COR-L47 (cell line): ENCODE measurements at regions not wholly inside any gene's neighbourhood (a gene's known extent, or its start where the extent isn't known, plus 50 kb on each side); places are given as distances from the start of the nearest gene placed in this dataset.

Source experiments
- DNase-seq: peaks from one replicate; lab custom pipeline; 2025; lab: John Stamatoyannopoulos, UW

DNA sequence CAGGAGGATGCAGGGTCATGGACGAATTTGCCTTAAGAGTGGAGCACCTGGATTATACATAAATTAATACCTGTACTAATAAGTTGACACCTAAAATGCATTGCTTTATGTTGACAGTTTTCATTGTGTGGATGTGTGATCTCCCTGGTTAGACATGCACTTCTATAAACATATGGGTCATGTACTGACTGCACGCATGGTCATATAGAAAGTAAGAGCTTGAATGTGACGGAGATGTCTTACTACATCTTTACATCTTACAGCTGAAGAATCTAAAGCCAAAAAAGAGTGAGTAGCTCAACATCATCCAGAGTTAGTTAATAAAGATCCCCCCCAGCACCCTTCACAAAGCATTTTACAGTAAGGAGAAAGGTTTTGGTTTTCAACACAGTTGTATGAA is 408.4 kb upstream of the JARID2 start:
- no peak for DNase-seq

DNA sequence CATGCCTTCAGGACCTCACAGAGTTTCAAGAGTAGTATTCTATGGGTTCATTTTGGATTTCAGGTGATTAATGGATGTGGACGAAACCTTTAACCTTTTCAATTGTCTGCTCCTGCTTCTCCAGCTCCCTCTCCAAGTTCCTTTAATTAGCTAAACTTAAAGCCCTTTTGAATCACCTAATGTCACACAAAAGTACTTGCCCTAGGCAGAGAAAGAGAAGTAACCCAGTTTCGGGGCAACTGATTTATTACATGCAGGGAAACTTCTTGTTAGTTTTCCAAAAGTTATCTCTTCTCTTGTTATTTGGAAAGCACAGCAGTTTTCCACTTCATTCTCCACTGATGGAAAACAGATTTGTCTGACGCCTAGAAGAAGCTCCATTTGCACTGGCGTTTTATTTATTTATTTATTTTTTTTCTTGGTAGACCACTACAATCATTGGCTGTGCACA is 407.7 kb upstream of the JARID2 start:
- DNase-seq = no peak

DNA sequence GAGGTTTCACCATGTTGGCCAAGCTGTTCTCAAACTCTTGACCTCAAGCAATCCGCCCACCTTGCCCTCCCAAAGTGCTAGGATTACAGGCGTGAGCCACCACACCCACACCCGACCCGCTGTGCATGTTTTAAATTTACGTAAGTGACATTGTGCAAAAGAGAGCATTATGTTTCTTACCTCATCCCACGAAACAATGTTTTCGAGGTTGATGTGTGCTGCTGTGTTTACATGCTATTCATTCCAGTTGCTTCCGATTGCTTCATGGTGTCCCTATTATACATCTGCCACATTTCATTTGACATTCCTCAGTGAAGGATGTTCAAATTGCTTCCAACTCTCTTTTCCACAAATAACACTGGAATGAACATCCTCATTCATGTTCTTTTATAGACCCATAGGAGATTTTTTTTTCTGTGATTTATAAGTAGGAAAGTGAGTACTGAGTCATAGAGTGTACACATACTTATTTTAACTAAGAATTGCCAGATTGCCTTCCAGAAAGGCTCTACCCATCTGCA is 403.9 kb upstream of the JARID2 start:
- DNase-seq = no peak

DNA sequence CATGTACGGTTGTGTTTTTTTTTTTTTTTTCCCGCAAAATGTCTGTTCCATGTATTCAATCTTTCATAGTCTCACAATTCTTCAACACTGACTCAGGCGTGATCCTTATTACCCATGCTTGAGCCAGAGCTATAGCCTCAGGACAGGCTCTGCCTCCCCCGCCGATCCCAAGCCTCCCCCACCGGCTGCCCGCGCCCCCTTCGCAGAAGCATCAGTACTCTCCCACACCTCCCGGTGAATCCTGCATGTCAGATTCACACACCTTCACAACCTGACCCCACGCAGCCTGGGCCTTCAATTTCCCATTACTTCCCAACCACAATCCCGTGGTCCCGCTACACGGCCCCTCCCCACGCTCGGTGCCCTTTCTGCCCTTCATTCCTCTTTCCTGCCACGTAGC is 401.5 kb upstream of the JARID2 start:
- DNase-seq = no peak

DNA sequence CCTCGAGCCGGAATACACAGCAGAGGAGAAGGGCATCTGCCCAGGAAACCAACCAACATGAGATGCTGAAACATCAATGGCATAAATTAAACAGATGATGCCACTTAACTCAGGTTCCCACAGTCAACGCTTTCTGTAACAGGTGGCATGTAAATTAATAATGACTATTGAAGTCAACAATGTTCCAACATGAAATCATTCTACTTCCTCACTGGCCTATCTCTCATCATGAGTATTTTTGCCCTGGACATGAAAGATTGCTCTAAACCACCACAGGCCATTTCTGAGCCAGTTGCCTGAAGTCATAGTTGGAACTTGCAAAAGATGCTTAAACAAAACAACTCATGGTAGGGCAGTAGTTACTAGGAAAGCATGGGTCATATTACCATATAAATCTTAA is 397.9 kb upstream of the JARID2 start:
- no peak for DNase-seq

DNA sequence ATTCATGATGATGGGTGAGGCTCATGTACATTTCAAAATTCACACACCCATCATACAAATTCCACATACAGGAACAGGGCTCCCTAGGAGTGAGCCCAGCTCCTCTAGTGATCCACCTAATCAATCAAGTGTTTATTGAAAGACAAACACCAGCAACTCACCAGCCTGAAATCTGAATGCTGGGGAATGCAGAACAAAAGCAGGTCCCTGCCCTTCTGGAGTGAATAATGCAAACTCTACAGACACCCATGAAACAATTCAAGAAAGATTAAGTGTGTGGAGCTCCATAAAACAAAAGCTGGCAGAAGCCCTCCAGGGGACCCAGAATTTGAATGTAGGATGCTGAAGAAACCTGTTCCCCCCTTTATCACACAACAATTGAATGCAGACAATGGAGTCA is 396.7 kb upstream of the JARID2 start:
- DNase-seq = no peak

DNA sequence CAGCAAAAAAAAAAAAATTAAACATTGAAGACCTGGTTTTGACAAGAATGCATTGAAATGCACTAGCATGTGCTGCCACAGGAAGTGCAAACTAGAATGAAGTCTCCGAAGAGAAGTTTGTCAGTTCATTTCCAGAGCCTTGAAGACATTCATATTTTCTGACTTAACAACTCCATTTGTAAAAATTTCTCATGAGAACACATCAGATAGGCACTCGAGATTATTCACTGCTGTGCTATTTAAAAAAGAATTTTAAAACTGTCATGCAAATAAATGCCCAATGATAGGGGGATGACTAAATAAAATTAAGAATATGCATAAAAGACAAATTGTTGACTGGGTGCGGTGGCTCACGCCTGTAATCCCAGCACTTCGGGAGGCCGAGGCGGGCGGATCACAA is 394.6 kb upstream of the JARID2 start:
- no peak for DNase-seq

DNA sequence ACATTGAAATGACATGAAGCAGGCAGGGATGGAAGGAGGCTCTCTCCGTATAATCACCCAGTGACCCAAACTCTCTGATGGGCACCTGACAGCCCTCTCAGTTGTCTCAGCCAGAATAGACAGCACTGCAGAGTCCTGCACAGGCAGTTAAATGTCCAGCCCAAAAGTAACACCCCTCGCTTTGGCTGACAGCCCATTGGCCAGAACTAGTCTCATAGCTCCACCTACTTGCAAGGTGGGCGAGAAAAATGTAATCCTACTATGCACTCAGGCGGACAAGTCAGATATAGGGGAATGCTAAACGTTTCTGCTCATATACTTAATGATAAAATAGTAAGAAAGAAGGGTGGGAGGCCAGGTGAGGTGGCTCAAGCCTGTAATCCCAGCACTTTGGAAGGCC is 393.5 kb upstream of the JARID2 start:
- DNase-seq = no peak

DNA sequence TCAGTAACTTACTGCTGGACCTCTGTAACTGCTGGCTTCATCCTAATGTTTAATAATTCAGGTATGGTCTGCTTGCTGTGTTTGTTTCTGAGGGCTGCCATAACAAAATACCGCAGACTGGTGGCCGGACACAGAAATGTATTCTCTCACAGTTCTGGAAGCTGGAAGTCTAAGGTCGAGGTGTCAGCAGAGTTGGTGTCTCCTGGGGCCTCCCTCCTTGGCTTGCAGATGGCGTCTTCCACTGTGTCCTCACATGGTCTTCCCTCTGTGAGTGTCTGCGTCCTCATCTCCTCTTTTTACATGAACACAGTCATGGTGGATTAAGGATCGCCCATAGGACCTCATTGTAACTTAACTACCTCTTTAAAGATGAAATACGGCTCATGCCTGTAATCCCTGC is 389.7 kb upstream of the JARID2 start:
- DNase-seq = no peak

DNA sequence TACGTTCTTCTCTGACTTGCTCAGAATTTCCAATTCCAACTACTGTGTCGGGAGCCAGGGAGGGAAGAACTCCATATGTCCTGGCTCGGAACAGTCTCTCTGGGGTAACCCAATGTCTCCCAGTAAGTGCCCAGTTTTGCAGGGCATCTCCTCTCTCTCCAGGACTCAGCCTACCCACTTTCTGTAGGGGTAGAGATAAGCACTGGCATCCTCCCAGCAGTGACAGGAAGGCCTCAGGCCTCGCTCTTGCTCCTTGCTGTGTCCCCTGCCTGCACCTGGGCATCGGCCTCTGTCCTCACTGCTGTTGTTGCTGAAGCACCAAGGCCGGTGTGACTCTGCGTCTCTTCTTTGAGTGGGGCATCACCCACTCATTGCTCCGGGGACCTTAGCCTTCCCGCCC is 388.9 kb upstream of the JARID2 start:
- no peak for DNase-seq

DNA sequence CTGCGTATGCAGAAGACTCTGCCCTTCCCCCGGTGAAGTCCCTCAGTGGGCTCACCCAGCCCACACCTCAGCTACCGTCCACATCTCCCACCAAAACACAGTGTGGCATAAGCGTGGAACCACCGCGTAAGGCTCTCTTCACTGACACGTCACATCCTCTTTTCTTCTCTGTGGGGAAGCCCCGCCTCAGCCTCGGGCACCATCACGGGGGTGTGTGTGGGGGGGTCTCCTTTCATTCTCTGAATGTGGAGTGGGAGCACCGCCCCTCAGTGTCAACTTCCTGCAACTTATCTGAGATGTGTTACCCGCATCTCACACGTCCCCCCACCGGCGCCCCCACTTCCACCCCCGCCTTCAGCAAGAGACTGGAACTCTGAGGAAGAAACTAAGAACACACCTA is 388.4 kb upstream of the JARID2 start:
- no peak for DNase-seq

DNA sequence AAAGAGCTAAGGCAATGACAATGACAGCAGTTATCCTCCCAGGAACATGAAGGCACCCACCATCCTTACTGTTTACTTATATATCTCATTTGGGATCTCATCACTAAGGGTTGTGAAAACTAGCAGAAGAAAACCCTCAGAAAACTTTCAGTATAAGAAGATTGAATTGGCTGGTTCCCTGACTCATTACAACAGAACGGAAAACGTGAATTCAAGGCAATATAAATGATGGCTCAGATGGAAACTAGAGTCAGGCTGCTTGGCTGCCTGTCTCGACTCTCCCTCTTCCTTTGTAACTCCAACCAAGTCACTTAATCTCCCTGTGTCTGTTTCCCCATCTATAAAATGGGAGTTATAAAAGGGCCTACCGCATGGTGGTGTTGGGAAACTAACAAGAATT is 387.1 kb upstream of the JARID2 start:
- DNase-seq = no peak

DNA sequence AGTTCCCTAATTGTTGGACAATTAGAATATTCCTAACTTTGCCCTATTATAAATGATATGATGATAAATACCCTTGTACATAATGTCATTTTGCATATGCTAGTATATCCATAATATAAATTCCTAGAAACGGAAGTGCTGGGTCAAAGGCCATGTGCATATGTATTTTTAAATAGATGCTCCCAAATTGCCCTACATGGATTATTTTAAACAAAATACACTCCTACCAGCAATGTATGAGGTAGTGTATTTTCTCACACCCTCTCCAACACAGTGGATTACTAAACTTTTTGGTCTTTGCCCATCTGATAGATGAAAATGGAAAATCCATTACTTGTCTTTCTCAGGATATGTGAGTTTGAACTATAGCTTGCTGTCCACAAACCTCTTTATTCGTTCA is 385.1 kb upstream of the JARID2 start:
- no peak for DNase-seq

DNA sequence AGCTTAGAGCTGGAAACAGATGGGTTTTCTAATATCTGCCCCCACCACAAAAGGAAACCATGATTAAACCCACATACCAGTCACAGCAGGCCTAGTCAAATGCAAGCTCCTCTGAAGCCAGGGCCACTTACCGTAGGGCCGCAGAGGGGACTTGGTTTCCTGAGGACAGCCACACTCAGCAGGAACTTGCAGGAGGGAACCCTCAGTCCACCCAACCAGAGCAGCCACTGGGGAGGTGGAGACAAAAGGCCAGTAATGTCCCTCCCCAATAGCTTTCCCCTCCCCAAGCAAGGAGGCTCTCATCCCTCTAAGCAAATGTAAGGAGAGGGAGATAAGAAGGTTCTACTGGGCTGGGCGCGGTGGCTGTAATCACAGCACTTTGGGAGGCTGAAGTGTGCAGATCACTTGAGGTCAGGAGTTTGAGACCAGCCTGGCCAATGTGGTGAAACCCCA is 384.4 kb upstream of the JARID2 start:
- DNase-seq = no peak

DNA sequence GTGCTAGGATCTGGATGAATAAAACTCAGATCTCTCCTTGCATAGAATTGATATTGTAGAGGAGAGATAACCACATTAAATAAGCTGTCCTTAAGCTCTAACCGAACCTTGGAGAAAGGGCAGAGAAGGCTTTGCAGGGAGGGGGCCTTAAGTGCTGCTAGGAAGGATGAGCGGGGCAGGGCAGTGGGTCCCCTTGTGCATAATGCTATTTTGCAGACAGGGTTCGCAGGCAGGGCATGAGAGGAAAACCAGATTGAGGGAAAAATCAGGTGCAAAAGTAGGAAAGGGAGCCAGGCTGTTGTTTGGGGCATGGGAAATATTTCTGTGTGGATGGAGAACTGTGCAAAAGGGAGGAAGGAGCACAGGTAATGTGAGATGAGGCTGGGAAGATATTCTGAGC is 383.0 kb upstream of the JARID2 start:
- no peak for DNase-seq

DNA sequence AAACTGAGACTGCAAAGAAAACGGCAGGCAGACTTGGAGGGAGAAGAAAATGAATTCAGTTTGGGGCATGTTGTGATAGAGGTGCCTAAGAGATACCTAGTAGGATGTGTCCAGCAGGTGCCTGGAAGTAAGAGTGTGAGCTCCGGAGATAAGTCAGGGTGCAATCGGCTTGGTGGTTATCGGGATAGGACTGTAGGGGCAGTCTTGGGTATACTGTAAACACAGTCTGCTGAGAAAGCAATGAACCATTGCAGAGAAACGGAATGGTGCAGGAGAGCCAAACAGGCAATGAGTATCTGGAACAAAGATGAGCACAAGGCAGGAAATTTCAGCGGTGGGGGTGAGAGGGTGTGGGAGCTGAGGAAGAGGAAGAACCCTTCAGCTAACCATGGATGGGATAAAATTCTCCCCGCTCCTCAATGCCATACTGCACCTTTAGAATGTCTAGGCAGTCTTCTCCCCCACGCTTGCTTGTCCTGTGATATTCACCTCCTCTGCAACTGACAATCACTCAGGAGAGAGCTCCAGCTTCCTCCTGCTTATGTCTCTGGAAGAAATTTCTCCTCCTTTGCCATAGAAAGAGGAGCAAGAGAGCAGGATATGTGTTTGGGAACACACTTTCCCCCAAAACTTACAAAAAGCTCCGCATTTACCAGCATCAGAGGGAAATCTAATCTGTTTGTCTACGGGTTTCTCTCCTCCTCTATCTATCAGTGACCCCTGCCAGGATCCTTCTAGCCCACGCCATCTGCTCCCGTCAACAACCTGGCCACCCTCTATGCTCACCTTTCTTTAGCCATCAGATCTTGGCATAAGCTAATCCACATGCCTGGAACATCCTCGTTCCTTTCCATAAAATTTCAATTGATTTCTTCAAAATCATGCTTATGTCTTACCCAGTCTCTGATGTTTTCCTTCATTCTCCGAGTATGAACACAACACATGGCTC is 381.7 kb upstream of the JARID2 start:
- DNase-seq = no peak

DNA sequence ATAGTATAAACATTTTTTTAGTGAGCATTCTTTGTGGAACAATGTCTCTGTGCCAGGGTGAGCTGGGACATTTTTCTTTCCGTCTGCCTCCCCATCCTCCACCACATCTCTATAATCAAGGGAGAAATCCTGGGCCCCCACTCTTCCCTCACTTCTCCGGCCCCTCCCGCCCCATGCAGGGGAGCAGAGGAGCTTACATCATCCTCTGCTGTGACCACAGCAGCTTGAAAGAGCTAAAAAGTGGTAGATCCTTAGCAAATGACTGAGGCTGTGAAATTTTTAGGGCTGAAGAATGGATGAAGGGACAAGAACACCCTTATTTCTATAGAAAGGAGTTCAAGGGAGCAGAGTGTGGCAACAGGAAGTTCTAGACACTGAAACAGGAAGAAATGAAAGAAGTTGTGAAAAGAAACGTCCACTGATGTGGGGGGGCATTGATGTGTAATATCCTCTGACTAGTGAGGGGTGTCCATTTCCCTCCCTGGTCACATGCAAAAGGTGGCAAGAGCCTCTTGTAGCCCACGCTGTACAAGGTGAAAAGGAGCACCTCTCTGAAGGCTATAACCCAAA is 380.3 kb upstream of the JARID2 start:
- DNase-seq = no peak

DNA sequence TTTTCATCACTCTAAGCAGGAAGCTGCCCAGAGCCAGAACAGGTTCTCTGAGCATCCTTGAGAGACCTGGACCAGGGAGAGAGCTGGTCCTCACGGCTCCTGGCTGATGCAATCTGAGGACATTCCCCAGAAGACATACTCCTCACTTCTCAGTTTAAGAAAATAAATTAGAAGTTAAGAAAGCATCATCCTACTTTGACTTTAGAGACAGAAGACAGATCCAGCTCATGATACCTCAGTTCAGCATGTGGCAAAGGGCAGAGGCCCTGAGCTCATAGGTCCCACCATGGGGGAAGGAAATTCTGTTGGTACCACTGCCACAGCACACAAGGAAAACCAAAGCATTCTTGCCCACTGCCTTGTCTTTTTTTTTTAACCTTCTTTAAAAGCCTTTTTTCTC is 378.1 kb upstream of the JARID2 start:
- no peak for DNase-seq

DNA sequence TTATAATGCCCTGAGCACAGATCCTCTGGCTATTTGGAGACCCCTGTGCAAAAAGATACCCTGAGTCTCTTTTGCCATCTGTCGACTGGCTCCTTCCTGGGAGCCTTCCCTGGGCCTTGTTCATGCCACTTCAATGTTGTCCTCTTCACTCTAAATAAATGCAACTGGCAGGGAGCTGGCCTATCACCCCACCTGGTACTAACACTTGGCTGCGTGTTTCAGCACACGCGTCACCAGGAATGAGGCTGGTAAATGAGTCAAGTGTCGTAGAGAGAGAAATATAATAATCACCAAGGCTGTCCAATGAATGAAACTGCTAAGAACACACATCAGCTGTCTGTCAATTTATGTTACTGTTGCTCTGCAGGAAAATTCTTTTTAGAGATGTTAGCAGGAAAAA is 374.6 kb upstream of the JARID2 start:
- DNase-seq = no peak

DNA sequence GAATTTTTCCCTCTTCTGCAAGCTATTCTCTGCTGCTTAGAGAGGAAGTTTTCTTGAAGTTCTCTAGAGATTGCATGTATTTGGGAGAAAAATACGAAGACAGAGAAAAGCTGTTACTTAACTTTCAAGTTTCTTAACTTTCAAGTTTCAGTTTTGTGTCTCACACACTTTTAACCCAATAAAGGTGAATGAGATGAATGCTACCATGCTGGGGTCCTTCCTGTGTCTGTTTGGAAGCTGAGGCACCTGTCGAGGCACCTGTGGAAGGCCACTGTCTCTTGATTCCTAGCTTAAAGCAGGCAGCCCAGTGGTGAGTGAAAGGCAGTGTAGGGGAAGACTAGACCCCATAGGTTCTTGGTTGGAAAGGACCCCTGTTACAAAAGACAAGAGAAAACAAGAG is 372.8 kb upstream of the JARID2 start:
- no peak for DNase-seq

DNA sequence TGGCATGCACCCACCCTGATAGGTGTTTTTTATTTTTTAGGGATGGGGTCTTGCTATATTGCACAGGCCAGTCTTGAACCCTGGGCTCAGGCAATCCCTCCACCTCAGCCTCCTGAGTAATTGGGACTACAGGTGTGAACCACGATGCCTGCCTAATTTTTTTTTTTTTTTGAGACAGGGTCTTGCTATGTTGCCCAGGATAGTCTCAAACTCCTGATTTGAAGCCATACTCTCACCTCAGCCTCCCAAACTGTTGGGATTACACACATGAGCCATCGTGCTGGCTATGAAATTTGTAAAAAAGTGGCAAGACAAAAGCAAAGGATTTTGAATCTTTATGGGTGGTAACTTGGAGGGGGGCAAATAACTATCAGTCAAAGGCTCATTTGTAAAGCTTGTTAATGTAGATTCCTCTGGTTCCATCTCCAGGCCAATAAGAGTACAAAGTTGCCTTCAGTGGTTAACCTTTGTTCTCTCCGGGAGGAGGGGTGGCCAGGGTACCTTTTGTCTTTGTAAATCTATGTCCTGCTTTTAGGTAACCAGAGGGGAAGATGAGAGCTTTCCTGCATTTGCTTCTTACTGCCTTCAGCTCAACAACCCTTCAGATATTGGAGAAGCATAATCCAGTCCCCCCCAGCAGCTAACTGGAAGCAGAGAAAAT is 372.0 kb upstream of the JARID2 start:
- DNase-seq = no peak

DNA sequence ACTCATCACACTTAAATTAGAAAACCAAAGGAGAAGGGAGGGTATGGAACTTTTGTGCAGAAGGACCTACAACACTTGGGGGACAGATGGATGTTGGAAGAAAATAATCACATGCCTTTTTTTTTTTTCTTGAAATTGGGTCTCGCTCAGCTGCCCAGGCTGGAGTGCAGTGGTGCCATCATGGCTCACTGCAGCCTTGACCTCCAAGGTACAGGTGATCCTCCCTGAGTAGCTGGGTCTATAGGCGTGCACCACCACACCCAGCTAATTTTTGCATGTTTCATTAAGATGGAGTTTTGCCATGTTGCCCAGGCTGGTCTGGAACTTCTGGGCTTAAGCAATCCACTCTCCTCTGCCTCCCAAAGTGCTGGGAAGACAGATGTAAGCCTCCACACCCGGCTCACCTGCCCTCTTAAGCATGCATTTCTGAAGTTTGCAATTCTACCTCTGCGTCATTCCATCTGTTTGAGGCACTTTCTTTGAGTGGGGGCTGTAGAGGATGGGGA is 370.8 kb upstream of the JARID2 start:
- no peak for DNase-seq
